ENCODE measurements at regions not wholly inside any gene's neighbourhood (a gene's known extent, or its start where the extent isn't known, plus 50 kb on each side); places are given as distances from the start of the nearest gene placed in this dataset.

- Histone ChIP-seq H3K36me3 (ENCODE audit: control insufficient read depth in 1 of 2, insufficient read depth in 2 of 2, low read length in 1 of 2) (no peaks in the 10 kb centered on the region), H3K9me3 (ENCODE audit: control insufficient read depth, low read length) (no peaks in the 10 kb centered on the region), H3K27ac (ENCODE audit: low read depth in 1 of 2, low read length in 2 of 2) (no peak overlapping the region), H3K4me3 (ENCODE audit: low read length in 2 of 2) (peak overlapping the region; percentile 32 to 37), H3K4me1 (ENCODE audit: control insufficient read depth in 1 of 2, insufficient read depth in 2 of 2, low read length in 2 of 2) (peaks cover 0 to 3% of the 10 kb centered on the region in 2 donors), H3K27me3 (ENCODE audit: control insufficient read depth in 1 of 2, insufficient read depth in 2 of 2, low read length in 1 of 2) (no peaks in the 10 kb centered on the region)
- ATAC-seq (ENCODE audit: low FRiP score) (peak; percentile 20), DNase-seq (no peak)
- 14 to 23% methylated on average over 5 of the region's 5 CpGs for WGBS, 2 donors
- intact Hi-C loops (cut with DNase I), result no loop called here
Observed at GRCh38 chr1:65524931-65525265, 104.4 kb downstream of the LEPR start.

GRCh38 chr1:65525266-65526048 lies 105.0 kb downstream of the LEPR start:
- no peak overlapping the region for H3K27ac ChIP-seq (ENCODE audit: low read depth in 1 of 2, low read length in 2 of 2)

GRCh38 chr1:65526049-65526556 lies 105.6 kb downstream of the LEPR start:
- H3K4me1 ChIP-seq (ENCODE audit: control insufficient read depth in 1 of 2, insufficient read depth in 2 of 2, low read length in 2 of 2), result peaks cover 0 to 3% of the 10 kb centered on the region in 2 donors
- WGBS, 2 donors, result 7 to 8% methylated on average over 10 of the region's 10 CpGs
- no peak for DNase-seq
- H3K27ac ChIP-seq (ENCODE audit: low read depth in 1 of 2, low read length in 2 of 2), result no peak overlapping the region
- H3K4me3 ChIP-seq (ENCODE audit: low read length in 2 of 2), result peak overlapping the region; percentile 32 to 37
- H3K27me3 ChIP-seq (ENCODE audit: control insufficient read depth in 1 of 2, insufficient read depth in 2 of 2, low read length in 1 of 2), result no peaks in the 10 kb centered on the region
- no peaks in the 10 kb centered on the region for H3K36me3 ChIP-seq (ENCODE audit: control insufficient read depth in 1 of 2, insufficient read depth in 2 of 2, low read length in 1 of 2)
- no peak for ATAC-seq (ENCODE audit: low FRiP score)
- no peaks in the 10 kb centered on the region for H3K9me3 ChIP-seq (ENCODE audit: control insufficient read depth, low read length)
- intact Hi-C loops (cut with DNase I), result no loop called here

More at GRCh38 chr1:65525266-65526048, 105.0 kb downstream of the LEPR start:
- peak overlapping the region; percentile 32 to 37 for H3K4me3 ChIP-seq (ENCODE audit: low read length in 2 of 2)
- no peaks in the 10 kb centered on the region for H3K9me3 ChIP-seq (ENCODE audit: control insufficient read depth, low read length)
- no peaks in the 10 kb centered on the region for H3K27me3 ChIP-seq (ENCODE audit: control insufficient read depth in 1 of 2, insufficient read depth in 2 of 2, low read length in 1 of 2)
- no peaks in the 10 kb centered on the region for H3K36me3 ChIP-seq (ENCODE audit: control insufficient read depth in 1 of 2, insufficient read depth in 2 of 2, low read length in 1 of 2)
- WGBS, 2 donors, result 0 to 1% methylated on average over 62 to 87 of the region's 87 CpGs
- peaks cover 0 to 3% of the 10 kb centered on the region in 2 donors for H3K4me1 ChIP-seq (ENCODE audit: control insufficient read depth in 1 of 2, insufficient read depth in 2 of 2, low read length in 2 of 2)
- intact Hi-C loops (cut with DNase I), result no loop called here
- peak; percentile 52 to 80 for DNase-seq
- ATAC-seq (ENCODE audit: low FRiP score), result peak; percentile 61

- Histone ChIP-seq H3K27ac (ENCODE audit: low read depth in 1 of 2, low read length in 2 of 2) (no peak overlapping the region), H3K4me3 (ENCODE audit: low read length in 2 of 2) (peak overlapping the region; percentile 10 to 23), H3K4me1 (ENCODE audit: control insufficient read depth in 1 of 2, insufficient read depth in 2 of 2, low read length in 2 of 2) (peaks cover 0 to 3% of the 10 kb centered on the region in 2 donors), H3K36me3 (ENCODE audit: control insufficient read depth in 1 of 2, insufficient read depth in 2 of 2, low read length in 1 of 2) (no peaks in the 10 kb centered on the region), H3K9me3 (ENCODE audit: control insufficient read depth, low read length) (no peaks in the 10 kb centered on the region), H3K27me3 (ENCODE audit: control insufficient read depth in 1 of 2, insufficient read depth in 2 of 2, low read length in 1 of 2) (no peaks in the 10 kb centered on the region)
- no peak for DNase-seq
- 2 to 5% methylated on average over 3 of the region's 3 CpGs for WGBS, 2 donors
- intact Hi-C loops (cut with DNase I), result no loop called here
- ATAC-seq (ENCODE audit: low FRiP score), result peak; percentile 69
Observed at GRCh38 chr1:65527190-65527589, 106.7 kb downstream of the LEPR start.

GRCh38 chr1:65527707-65528503 lies 107.4 kb downstream of the LEPR start:
- no peaks in the 10 kb centered on the region for H3K27me3 ChIP-seq (ENCODE audit: control insufficient read depth in 1 of 2, insufficient read depth in 2 of 2, low read length in 1 of 2)
- intact Hi-C loops (cut with DNase I), result no loop called here
- WGBS, 2 donors, result 19 to 20% methylated on average over 5 of the region's 5 CpGs
- no peak for DNase-seq
- no peaks in the 10 kb centered on the region for H3K9me3 ChIP-seq (ENCODE audit: control insufficient read depth, low read length)
- no peak overlapping the region for H3K27ac ChIP-seq (ENCODE audit: low read depth in 1 of 2, low read length in 2 of 2)
- H3K36me3 ChIP-seq (ENCODE audit: control insufficient read depth in 1 of 2, insufficient read depth in 2 of 2, low read length in 1 of 2), result no peaks in the 10 kb centered on the region
- peaks cover 0 to 3% of the 10 kb centered on the region in 2 donors for H3K4me1 ChIP-seq (ENCODE audit: control insufficient read depth in 1 of 2, insufficient read depth in 2 of 2, low read length in 2 of 2)
- H3K4me3 ChIP-seq (ENCODE audit: low read length in 2 of 2), result no peak overlapping the region
- ATAC-seq (ENCODE audit: low FRiP score), result peak; percentile 58

DNA sequence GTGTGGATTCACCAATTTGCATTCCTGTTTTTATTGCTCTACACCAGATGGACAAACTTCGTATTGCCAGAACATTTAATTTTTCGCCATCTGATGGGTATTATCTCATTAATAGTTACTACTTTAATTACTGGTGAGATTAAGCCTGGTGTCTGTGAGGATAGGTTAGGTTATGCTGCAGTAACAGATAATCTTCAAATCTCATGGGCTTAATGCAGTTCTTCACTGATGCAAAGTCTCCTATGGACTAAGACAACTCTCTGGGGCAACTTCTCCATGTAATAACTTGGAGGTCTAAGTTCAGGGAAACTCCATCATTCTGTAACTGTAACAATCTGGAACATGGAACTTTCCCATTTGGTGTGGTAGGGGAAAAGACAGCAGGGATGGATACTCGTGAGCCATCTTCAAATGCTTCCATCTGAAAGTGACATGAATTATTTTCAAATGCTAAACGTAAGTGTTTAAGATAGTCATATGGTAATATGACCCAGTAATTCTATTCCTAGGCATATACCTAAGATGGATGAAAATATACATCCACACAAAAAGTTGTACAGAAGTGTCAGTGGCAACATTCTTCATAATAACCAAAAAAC lies 111.6 kb downstream of the LEPR start:
- DNase-seq (no peak), ATAC-seq (ENCODE audit: low FRiP score) (no peak)
- H3K4me1 ChIP-seq (ENCODE audit: control insufficient read depth in 1 of 2, insufficient read depth in 2 of 2, low read length in 2 of 2), result peaks cover 0 to 3% of the 10 kb centered on the region in 2 donors
- H3K27ac ChIP-seq (ENCODE audit: low read depth in 1 of 2, low read length in 2 of 2), result no peak overlapping the region
- peaks cover 1% of the 10 kb centered on the region for H3K9me3 ChIP-seq (ENCODE audit: control insufficient read depth, low read length)
- no peaks in the 10 kb centered on the region for H3K36me3 ChIP-seq (ENCODE audit: control insufficient read depth in 1 of 2, insufficient read depth in 2 of 2, low read length in 1 of 2)
- H3K27me3 ChIP-seq (ENCODE audit: control insufficient read depth in 1 of 2, insufficient read depth in 2 of 2, low read length in 1 of 2), result no peaks in the 10 kb centered on the region
- WGBS, 2 donors, result 66 to 82% methylated on average over 4 of the region's 4 CpGs
- intact Hi-C loops (cut with DNase I), result no loop called here
- H3K4me3 ChIP-seq (ENCODE audit: low read length in 2 of 2), result no peak overlapping the region

DNA sequence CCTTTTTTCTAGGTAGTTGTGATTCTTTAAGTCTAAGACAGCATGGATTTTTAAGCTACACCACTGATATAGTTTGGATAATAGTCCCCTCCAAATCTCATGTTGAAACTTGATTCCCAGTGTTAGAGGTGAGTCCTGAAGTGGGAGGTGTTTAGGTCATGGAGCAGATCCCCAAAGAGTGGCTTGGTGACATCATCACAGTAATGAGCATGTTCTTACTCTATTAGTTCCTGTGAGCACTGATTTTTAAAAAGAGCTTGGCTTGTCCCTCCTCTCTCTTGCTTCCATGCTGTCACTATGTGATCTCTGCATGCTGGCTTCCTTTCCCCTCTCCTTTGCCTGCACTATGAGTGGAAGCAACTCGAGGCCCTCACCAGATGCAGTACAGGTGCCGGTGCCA lies 115.5 kb downstream of the LEPR start:
- intact Hi-C loops (cut with DNase I), result no loop called here
- H3K27me3 ChIP-seq (ENCODE audit: control insufficient read depth in 1 of 2, insufficient read depth in 2 of 2, low read length in 1 of 2), result no peaks in the 10 kb centered on the region
- DNase-seq (no peak), ATAC-seq (ENCODE audit: low FRiP score) (no peak)
- no peak overlapping the region for H3K27ac ChIP-seq (ENCODE audit: low read depth in 1 of 2, low read length in 2 of 2)
- 85 to 88% methylated on average over 2 of the region's 2 CpGs for WGBS, 2 donors
- H3K4me3 ChIP-seq (ENCODE audit: low read length in 2 of 2), result no peak overlapping the region
- H3K4me1 ChIP-seq (ENCODE audit: control insufficient read depth in 1 of 2, insufficient read depth in 2 of 2, low read length in 2 of 2), result no peaks in the 10 kb centered on the region
- peaks cover 1% of the 10 kb centered on the region for H3K9me3 ChIP-seq (ENCODE audit: control insufficient read depth, low read length)
- H3K36me3 ChIP-seq (ENCODE audit: control insufficient read depth in 1 of 2, insufficient read depth in 2 of 2, low read length in 1 of 2), result no peaks in the 10 kb centered on the region

DNA sequence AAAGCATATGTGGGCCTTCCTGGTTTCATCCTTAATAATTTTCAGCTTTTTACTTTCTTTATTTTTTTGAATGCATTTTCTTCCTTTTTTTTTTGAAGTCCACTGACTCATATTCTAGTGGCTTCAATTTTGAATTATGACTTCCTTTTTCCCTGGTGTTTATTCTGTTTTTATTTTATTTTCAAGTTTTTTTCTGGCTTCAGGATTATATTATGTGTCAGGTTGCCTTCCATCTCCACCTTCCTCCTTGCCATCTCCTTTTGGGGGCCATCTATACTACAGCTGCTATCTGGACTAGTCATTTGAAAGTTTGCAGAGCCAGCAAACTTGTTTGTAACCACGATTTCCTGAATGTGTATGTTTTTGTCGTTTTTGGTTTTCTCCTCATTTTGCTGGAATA lies 117.6 kb downstream of the LEPR start:
- no peaks in the 10 kb centered on the region for H3K27me3 ChIP-seq (ENCODE audit: control insufficient read depth in 1 of 2, insufficient read depth in 2 of 2, low read length in 1 of 2)
- no peak overlapping the region for H3K27ac ChIP-seq (ENCODE audit: low read depth in 1 of 2, low read length in 2 of 2)
- H3K4me1 ChIP-seq (ENCODE audit: control insufficient read depth in 1 of 2, insufficient read depth in 2 of 2, low read length in 2 of 2), result no peaks in the 10 kb centered on the region
- no peak for DNase-seq
- ATAC-seq (ENCODE audit: low FRiP score), result no peak
- H3K4me3 ChIP-seq (ENCODE audit: low read length in 2 of 2), result no peak overlapping the region
- intact Hi-C loops (cut with DNase I), result no loop called here
- no peaks in the 10 kb centered on the region for H3K36me3 ChIP-seq (ENCODE audit: control insufficient read depth in 1 of 2, insufficient read depth in 2 of 2, low read length in 1 of 2)
- WGBS, 2 donors, result 74 to 76% methylated on average over 2 of the region's 2 CpGs
- peaks cover 1% of the 10 kb centered on the region for H3K9me3 ChIP-seq (ENCODE audit: control insufficient read depth, low read length)
